NCI-H69 (cell line): ENCODE measurements at regions not wholly inside any gene's neighbourhood (a gene's known extent, or its start where the extent isn't known, plus 50 kb on each side); places are given as distances from the start of the nearest gene placed in this dataset.
A peak's percentile ranks its signal among the peaks of the same experiment; 100 is the strongest.
"Not testable (repeated sequence)": the region's sequence is repeated elsewhere in the genome, so short reads cannot be mapped to it uniquely, and the experiment has no call there.

ENCODE experiments used
- DNase-seq: peaks from one replicate; lab custom pipeline; 2025; lab: John Stamatoyannopoulos, UW

- no peak for DNase-seq
Observed at GRCh38 chr16:62899737-62900136, 863.5 kb upstream of the CDH8 start.

DNA sequence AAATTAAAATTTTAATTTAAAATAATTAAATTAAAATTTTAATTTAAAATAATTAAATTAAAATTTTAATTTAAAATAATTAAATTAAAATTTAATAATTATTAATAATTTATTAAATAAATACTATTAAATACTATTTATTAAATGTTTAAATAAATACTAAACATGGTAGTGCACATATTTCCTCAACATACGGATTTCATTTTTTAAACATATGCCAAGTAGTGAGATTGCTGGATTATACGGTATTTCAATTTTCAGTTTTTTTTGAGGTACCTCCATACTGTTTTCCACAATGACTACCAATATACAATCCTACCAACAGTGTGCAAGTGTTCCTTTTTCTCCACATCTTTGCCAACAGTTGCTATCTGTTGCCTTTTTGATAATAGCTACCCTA is 852.9 kb upstream of the CDH8 start:
- DNase-seq: no peak

- DNase-seq: no peak
Observed at GRCh38 chr16:62883509-62883908, 847.3 kb upstream of the CDH8 start.

DNA sequence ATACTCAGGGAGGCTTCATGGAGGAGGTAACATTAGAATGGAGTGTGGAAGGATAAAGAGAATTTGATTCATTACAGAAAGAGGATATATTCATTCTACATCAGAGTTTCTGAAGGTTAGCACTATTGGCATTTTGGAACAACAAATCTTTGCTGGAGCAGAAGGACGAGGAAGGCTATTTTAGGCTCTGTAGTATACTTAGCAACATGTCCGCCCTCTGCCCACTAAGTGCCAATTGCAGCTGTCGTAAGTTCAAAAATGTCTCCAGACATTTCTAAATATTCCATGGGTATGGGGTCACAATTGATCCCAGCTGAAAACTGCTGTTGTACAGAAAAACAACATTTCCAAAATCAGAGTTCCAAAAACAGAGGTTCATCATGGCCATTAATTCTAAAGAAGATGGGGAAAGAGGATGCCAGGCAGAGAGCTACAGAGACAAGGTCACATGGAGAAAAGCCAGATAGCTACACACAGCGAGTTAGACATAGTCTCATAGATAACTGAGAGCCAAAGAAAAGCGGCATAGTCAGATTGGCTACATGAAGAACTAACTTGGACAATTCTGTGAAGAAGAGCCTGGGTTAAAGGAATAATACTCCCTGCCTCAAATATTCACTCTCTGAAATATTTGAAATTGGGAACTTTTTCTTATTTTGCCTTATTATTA is 846.4 kb upstream of the CDH8 start:
- no peak for DNase-seq

DNA sequence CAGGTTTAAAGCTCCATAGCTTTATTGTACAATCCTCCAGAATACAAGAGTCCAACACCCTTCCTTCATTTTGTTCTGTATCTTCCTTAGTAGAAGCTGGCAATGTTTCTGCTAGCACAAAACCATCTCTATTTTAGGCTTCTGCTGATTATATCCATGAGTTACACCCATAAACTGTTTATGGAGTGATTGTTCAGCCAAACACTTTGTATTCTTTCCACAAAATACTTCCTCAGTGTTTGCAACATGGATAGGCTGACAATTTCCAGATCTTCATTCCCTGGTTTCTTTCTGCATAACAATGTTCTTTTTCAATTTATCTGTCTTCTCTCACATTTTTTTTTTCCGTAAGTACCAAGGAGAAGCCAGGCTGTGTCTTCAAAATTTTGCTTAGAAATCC is 839.9 kb upstream of the CDH8 start:
- DNase-seq: no peak

DNA sequence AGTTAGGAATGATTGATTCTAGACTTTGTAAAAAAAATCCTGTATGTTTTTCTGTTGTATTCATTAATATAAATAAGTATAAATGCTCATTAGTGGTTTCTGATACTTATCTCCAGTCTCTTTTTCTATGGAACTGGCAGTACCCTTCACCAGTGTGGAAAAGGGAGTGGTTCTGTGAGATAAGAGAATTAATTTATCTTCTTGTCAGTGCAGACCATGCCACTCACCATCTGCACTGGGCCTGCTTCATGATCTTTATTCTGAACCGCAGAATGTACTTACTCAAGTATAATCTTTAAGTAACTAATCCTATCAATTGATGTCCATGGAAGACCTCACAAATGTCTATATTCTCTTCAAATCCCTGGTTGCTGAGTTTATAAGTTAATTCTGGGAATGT is 836.1 kb upstream of the CDH8 start:
- no peak for DNase-seq

GRCh38 chr16:62870554-62870953 is 834.3 kb upstream of the CDH8 start:
- DNase-seq: peak; percentile 19

DNA sequence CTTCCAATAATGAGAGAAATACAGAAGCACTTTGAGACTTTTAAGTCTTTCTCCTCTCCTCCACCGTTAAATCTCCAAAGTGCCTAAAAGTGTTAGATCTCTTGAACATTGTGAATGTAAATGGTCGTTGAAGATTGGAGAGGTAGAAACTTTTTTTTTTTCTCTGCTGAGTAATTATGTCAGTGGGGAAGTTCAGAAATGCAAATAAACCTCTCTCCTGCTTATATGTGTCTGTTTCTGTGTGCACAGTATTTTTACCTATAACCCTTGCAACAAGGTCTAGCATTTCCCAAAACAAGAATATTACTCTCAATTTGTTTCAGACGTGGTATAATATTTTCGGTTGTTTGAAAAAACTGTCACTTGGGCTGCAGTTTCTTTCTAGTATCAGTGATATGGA is 833.6 kb upstream of the CDH8 start:
- peak; percentile 14 for DNase-seq

DNA sequence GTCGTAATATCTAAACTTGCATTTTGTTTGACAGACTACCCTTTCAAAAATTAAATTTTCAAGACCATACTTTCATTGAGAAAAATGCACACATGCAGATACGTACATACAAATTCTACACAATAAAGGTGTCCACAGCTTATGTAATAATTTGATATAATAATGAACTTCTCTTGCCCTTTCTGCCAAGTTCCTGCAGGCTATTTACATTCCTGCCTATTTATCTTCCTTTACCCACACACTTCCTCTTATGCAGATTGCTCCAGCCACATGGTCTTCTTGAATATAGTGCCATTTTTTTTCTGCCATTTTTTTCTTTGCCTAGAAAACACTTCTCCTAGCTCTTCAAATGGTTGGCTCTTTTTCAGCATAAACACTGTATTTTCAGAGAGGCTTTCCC is 826.9 kb upstream of the CDH8 start:
- peak; percentile 43 for DNase-seq

- peak; percentile 74 for DNase-seq
Observed at GRCh38 chr16:62853887-62854286, 817.6 kb upstream of the CDH8 start.

DNA sequence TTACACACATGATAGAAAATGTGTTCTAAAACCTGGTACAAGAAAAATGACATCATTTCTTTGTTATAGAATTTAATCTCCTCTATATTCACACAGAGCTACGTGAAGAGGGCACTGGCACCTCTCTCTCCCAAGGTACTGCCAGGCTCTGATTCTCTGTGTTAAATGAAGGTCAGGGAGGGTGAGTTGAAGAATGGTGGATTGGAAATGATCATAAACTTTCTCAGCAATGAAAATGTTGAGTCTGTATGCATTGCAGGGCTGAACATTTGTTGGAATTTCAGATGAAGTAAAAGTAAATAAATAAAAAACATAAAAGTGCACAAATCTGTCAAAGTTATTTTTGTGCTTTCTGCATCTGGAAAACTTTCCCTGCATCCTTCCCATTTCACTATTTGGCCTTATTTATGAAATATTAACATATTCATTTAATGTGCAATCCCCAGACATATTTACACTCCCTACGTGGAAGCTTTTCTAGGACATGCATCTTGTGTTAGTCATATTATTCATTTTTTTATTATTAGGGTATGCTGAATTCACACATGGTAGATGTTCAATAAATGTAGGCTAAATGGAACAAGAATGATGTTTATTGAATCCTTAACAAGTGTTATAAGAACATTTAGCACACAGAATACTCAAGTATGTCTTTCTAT is 810.3 kb upstream of the CDH8 start:
- DNase-seq: no peak

- DNase-seq: no peak
Observed at GRCh38 chr16:62832214-62832613, 796.0 kb upstream of the CDH8 start.

GRCh38 chr16:62831235-62831850 is 795.1 kb upstream of the CDH8 start:
- peak; percentile 81 for DNase-seq

GRCh38 chr16:62829607-62830006 is 793.4 kb upstream of the CDH8 start:
- DNase-seq: no peak

DNA sequence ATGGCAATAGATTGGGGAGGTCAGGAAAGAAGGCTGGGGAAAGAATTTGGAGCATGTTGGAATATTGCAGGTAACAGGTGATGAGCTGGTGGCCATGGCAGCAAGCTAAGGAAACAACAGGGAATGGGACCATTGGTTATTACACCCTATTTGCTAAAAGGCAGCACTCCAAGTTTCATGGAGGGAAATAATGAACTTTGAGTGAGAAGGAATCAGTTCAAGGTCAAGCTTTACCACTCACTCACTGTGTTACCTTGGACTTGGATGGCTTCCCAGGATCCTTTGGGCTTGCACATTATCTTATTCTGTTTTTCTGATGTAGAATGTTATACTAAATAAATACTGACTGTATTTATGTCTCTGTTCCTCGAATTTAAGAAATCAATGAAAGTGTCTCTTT is 792.8 kb upstream of the CDH8 start:
- DNase-seq: no peak

GRCh38 chr16:62821824-62822223 is 785.6 kb upstream of the CDH8 start:
- DNase-seq: no peak

- DNase-seq: peak; percentile 73
Observed at GRCh38 chr16:62816971-62817519, 780.8 kb upstream of the CDH8 start.

DNA sequence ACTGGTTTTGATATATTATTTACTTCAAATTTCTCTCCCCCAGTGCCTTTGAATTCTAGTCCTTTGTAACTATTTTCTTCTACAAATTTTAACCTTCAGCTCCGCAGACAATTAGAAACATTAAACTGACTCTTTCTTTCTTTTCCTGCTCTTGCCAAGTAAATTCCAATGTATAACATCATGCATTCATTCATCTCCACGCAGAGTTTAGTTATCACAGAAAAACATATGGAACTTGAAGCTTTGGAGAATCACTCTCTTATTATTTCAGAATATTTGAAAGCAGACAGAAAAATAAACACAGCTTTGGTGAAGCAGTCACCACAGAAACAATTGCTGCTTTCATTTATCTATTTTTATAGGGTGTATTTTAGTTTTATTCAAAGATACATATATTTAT is 778.7 kb upstream of the CDH8 start:
- no peak for DNase-seq

GRCh38 chr16:62805221-62805857 is 769.1 kb upstream of the CDH8 start:
- no peak for DNase-seq

- DNase-seq: no peak
Observed at GRCh38 chr16:62794724-62795123, 758.5 kb upstream of the CDH8 start.

- DNase-seq: not testable (repeated sequence)
Observed at GRCh38 chr16:62780081-62780480, 743.8 kb upstream of the CDH8 start.

DNA sequence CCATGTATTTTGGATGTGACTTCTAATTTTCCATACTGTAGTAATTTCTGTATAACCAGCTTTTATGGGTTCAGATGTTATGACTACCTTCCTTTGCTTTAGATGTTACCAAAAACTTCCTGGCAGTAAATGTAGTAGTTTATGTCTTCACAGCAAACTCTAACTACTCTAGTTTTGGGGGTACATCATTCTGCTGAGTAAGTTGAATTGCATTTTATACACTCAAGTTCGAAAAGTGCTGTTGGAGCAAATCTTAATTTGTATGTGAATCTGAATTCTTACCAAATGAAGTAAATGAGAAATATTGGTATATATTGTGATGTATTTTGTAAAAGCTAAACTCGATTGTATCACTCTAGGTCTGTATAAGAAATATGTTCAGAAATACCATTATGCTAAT is 728.3 kb upstream of the CDH8 start:
- DNase-seq: no peak

DNA sequence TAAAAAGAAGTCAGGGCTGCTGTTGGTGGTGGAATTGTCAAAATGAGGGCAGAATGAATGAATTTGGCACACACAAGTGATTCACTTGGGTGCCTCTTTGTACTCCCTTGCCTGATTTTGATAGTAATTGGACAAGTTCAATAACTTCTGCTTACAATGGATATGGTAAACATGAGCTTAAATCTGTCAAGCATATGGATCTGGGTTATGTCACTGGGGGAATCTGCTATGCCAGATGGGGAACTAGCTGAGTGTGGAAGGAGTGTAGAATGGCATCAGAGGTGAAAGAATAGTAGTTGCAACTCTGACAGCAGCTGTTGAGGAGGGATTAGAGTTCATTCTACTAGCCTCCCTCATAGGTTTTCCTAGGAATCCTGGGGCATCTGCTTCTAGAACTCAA is 724.2 kb upstream of the CDH8 start:
- DNase-seq: peak; percentile 37
